ENCODE measurements at regions not wholly inside any gene's neighbourhood (a gene's known extent, or its start where the extent isn't known, plus 50 kb on each side); places are given as distances from the start of the nearest gene placed in this dataset.
"Not testable (repeated sequence)": the region's sequence is repeated elsewhere in the genome, so short reads cannot be mapped to it uniquely, and the experiment has no call there.

DNA sequence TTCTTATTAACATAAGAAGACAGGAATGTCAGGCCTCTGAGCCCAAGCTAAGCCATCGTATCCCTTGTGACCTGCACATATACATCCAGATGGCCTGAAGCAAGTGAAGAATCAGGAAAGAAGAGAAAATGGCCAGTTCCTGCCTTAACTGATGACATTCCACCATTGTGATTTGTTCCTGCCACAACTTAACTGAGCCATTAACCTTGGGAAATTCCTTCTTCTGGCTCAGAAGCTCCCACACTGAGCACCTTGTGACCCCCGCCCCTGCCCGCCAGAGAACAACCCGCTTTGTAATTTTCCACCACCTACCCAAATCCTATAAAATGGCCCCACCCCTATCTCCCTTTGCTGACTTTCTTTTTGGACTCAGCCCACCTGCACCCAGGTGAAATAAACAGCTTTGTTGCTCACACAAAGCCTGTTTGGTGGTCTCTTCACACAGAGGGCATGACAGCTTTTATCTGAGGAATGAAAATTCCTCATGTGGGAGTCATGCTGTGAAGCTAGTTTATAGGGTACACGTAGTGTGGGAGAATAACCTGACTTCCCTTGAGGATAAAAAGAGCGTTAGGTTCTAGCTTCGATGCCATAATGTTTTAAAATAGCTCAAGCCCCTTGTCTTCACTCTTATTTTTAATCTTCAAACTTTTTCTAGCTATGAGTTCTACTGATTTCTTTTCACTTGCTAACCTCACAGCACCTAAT is 122.0 kb downstream of the AHR start:
- not testable (repeated sequence) for TF ChIP-seq CTCF (IDR thresholded peaks at IDR 0.05; ENCODE audit: poor library complexity, severe bottlenecking); EP300 (conservative IDR thresholded peaks at IDR 0.05; ENCODE audit: poor library complexity, severe bottlenecking); REST (IDR thresholded peaks at IDR 0.05; ENCODE audit: borderline replicate concordance); POLR2AphosphoS5 (IDR thresholded peaks at IDR 0.05); MXI1 (conservative IDR thresholded peaks at IDR 0.05; ENCODE audit: poor library complexity, severe bottlenecking); RAD21 (conservative IDR thresholded peaks at IDR 0.05); SMC3 (conservative IDR thresholded peaks at IDR 0.05; ENCODE audit: poor library complexity)
